SU-DHL-6 (cell line): ENCODE measurements at regions not wholly inside any gene's neighbourhood (a gene's known extent, or its start where the extent isn't known, plus 50 kb on each side); places are given as distances from the start of the nearest gene placed in this dataset.

ENCODE experiments used
- CTCF ChIP-seq: fragments of 200-600 bp; sonication (generic); IDR thresholded peaks from one replicate; pipeline ENCODE4 v1.5.1; 2017; ENCODE audit warnings: antibody characterized with exemption, mild to moderate bottlenecking, low read length, moderate library complexity; ENCODE audit not compliant: insufficient read depth, poor library complexity, severe bottlenecking
- EZH2phosphoT487 ChIP-seq: fragments of 200-600 bp; sonication (generic), shearing (Covaris generic); conservative IDR thresholded peaks from 2 replicates; pipeline ENCODE4 v1.6.1; 2018; ENCODE audit warnings: mild to moderate bottlenecking, antibody characterized with exemption, low read length, moderate library complexity, mixed read lengths

GRCh38 chr17:31699281-31699680 is 159.8 kb downstream of the COPRS start:
- no peak for TF ChIP-seq CTCF
- TF ChIP-seq EZH2phosphoT487, result no peak
